OCI-M2 (cell line): ENCODE measurements at regions not wholly inside any gene's neighbourhood (a gene's known extent, or its start where the extent isn't known, plus 50 kb on each side); places are given as distances from the start of the nearest gene placed in this dataset.
"Not testable (repeated sequence)": the region's sequence is repeated elsewhere in the genome, so short reads cannot be mapped to it uniquely, and the experiment has no call there.

Experiments used
- DNase-seq: peaks from one replicate; lab custom pipeline; 2025; ENCODE audit not compliant: unreplicated experiment; lab: John Stamatoyannopoulos, UW

DNA sequence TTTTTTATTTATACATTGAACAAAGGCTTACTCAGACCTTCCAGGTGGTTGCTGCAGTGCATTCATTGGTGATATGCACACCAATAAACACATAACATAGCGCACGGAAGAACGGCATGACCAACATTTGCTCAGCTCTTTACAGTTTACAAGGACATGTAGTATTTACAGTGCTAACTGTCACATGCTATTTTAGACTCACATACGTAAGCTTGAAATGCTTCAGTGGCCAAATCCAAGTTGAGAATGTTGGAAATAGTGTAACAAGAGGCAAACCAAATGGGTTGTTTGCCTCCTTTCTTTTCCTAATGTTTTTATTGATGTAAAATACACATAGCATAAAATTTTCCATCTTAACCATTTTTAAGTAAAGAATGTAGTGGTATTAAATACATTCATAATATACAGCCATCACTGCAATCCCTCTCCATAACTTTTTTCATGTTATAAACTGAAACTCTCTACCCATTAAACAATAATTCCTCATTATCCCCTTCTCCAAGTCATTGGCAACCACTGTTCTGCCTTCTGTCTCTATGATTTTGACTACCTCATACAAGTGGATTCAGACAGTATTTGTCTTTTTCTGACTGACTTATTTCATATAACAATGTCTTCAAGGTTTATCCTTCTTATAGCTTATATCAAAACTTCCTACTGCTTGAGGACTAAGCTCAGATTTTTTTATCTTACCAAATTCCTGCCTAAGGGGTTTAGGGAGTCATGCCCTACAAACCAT is 1722.9 kb upstream of the AGA start:
- no peak for DNase-seq

DNA sequence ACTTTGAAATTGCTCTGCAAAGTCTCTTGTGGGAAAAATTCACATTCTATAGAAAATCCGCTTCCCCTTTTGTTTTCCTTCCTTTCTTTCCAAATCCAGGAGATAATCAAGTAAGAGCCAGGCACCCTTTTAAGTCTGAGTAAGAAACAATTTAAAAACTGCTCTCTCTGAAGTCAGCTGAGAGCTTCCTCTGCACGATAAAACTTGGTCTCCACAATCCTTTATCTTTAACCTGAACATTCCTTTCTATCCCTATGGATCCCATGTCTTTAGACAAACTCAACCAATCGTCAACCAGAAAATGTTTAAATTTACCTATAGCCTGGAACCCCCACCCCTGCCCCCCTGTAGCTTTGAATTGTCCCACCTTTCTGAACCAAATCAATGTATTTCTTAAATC is 1723.6 kb upstream of the AGA start:
- no peak for DNase-seq

DNA sequence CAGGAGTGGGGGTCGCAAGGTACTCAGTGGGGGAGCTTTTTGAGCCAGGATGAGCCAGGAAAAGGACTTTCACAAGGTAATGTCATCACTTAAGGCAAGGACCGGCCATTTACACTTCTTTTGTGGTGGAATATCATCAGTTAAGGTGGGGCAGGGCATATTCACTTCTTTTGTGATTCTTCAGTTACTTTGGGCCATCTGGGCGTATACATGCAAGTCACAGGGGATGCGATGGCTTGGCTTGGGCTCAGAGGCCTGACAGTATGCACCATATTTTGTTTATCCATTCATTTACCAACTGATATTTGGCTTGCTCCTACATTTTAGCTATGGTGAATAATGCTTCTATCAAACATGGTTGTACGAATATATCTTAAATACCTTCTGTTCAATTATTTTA is 1728.1 kb upstream of the AGA start:
- DNase-seq: not testable (repeated sequence)

DNA sequence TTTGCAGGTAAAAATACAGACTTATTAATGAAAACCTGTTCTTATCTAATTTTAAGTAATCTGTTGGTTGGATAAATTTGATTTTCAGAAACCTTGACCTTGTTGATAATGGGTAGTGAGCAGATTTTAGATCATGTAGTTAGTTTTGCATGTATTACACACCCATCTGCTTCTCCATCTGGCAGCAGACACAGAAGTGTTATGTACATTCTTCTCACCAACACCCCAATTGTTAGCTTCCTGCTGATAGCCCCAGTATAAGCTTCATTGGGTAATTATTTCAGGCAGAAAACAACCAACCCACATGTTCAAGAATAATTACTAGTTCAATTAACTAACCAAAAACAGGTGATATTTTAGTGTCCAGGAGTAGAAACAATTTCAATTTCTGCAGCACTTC is 1740.5 kb upstream of the AGA start:
- no peak for DNase-seq

DNA sequence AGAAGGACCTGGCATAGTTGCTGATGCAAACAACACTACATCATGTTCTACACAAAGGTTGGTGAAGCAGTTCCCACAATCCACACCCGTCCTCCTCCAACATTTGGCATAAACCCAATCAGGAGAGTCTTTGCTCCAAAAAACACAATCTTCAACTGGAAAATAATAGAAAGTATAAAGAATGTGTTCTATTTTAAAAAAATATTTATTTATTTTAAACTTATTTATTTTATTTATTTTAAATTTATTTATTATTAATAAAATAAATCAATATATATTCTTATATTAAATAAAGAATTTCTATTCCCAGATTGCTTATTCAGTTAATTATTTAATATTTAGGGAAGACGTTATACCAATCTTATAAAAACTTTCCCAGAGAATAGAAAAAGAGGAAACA is 1753.7 kb upstream of the AGA start:
- DNase-seq: no peak

DNA sequence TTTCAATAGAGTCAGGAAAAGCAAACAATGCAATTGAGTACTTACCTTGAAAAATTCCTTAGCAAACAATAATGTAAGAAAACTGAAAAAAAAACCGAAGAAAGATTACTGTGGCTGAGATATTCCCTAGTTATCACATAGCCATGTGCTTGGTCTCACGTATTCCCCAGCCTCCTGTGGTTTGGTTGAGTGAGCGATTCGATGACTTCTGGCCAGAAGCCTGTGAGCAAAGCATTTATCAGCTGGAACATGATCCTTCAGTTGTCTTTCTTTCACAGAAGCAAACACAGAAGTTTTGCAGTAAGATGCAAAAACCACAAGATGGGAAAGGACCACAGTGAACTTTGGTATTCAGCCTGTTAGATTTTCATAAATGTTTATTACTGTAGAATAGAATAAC is 1754.3 kb upstream of the AGA start:
- peak; percentile 29 for DNase-seq

DNA sequence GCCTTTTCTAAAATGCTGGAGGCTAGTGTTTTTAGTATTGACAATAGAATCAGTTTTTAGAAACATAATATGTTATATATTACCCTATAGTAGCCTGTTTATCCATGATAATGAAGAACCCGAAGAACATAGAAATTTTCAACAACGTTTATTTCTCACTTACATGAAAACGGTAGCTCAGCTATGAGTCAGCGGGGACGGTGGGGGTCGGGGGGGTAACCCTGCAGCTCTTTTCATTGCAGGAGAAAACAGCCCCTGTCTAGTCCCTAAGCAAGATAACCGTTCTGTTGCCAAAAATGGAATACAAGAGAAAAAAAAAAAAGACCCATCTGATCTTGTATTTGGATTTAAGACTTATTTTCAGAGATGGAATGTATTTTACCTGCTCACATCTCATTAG is 1758.4 kb upstream of the AGA start:
- no peak for DNase-seq

DNA sequence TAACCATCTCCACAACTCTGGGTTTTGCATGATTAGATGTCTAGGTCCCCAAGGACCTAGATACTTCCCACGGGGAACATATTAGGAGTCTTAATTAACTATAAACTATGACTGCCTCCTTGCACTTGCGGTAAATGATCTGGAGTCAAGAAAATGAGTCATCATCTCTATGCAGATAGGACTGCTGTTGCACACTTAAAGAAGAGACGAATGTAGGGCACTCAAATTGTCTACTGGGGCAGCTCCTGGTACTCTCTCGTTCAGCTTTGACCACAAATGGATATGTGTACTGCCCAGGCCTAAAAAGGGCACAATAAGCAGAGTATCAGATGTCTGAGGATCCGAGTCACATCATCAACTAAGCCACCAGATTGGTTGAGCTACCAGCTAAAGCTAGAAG is 1783.4 kb upstream of the AGA start:
- no peak for DNase-seq

DNA sequence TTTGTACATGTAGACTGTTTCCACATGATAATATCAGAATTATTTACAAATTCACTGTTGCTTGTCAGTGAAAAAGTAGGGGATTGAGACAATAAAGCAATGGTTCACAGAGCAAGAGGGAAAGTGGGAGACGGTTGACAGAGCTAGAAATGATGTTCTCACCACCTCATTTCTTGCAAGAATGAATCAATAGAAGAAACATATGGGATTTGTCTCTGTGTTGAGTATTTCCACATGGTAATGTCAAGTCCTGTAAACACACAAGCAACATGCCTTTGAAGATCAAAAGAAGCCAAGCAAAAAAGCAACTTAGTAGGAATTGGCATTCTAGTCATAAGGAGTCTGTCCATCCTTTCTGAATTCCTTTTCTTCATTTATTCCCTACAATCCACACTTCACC is 1806.6 kb upstream of the AGA start:
- DNase-seq: no peak

DNA sequence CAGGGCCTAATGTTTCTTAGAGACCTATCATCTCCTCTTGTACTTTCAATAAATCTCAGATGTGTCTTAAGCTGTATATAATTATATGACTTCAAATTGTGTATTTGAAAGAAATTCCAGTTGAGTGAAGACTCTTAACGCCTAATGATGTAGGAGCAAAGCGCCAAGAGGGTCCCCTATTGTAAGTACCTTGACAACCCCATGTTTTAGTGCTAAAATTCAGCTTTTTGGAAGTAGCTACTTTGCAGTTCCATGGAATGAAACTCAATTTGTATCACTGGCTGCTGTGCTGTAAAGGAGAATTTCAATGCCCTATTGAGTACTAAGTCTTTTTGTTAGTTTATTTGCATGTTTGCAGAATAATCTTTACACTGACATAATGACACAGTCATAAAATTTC is 1826.6 kb upstream of the AGA start:
- DNase-seq: no peak

DNA sequence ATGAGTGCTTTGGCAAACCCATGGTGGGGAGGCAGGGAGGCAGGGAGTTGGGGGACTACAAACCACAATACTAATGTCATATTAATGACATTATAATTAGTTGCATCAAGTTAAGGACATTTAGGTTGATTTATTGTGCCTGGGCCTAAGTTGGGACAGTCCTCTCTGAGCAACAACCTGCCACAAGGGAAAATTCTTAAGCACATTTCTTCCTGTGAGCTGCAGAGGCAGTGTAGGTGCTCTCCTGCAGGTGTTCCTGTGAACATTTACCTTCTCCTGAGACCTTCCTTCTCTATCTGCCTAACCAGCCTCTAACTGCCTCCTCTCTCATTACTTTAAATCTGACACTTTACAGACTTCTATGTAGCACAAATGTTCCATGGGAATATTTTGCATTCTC is 1830.0 kb upstream of the AGA start:
- no peak for DNase-seq

DNA sequence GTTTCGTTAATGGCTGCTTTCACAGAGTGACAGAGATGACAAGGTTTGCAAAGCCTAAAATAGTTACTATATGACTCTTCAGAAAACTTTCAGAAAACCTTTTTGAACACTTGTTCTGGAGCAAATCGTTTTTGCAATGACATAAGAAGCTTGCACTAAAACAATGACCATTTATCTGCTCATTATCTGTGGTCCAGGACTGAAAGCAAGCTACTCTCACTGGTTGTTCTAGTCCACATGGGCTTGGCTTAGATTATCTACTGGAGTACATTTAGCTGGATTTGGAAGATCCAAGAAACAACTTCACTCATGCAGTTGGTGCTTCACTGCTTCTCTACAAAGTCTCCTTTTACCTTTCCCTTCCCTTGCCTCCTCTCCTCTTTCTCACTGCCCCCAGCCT is 1836.4 kb upstream of the AGA start:
- DNase-seq: no peak

DNA sequence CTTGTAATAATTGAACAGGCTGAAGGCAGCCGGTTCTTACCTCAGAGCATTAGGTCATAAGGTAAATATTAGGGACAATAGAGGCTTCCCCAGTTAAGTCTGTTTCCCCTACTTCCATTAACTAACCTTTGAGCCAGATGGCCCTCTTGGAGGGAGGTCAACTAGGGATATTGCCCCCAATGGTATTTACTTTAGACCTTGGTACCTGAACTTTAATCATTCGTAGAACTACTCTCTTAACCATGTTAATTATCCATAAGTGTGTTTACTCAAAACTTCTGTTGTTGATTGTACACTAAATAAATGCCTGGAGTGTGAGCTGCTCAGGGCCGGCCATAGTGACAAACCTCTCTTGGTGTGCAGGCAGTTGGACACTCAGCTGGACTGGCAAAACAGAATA is 1843.5 kb upstream of the AGA start:
- no peak for DNase-seq

DNA sequence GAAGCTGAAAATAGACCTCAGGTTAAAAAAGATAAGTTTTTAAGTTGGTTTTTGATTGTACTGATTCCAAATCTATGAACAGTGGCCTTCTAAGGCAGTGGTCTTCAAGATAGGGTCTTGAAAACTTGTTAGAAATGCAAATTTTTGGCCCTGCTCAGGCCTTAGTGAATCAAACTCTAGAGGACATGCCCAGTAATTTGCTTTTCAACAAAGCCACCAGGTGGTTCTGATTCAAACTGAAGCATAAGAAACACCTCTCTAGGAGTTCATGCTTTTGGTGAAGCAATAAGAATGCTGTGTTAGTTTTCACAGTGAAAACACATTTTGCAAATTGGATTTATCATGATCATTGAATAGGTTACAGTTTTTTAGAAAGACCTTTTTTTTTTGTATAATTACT is 1849.4 kb upstream of the AGA start:
- DNase-seq: no peak

DNA sequence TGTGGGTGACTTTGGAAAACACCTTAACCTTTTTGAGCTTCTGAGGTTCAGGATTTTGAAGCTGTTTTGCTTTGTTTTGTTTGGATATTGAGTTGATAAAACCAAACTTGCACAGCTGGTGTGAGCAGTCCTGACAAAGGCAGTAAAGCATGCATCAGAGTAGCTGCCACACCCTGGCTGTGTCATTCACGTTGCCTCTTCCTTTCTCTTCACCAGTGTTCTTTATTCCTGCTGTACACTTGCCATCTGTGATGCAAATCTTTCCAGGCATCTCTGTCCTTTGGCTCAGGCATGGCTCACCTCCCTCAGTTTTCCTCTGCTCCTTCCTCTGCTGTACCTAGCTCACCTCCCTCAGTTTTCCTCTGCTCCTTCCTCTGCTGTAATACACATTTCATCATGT is 1850.2 kb upstream of the AGA start:
- DNase-seq: no peak

DNA sequence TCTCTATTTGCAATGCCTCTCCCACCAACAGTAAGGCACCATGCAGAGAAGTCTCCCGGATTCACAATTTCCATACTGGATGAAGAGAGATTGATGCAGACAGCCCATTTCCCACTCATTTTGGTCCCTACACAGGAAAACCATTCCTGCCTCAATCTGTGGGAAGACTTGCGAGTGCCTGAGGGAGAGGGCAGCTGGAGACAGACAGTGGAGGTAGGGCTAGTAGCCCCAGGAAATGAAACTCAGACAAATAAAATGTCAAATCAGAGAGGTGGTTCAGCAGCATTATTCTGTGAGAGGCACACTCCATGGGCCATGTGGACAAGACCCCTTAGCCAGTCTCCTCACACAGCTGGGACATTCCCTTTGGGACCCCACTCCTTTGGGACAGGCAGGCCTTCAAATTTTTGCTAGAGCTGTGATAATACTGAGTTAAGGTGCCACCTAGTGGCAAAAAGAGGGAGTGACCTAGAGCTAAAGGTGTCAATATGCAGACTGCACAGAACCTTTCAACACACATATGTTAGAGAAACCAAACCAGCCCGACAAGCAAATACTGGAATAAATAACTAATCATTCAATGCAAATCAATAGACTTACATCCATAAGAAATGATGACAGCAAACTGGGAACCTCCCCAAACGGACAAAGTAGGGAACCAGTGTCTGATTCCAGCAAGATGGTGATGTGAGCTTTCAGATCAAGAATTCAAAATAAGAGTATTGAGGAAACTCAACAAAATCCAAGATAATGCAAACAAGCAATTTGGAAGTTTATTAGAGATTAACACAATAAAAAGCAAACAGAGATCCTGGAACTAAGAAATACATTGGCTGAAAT is 1865.3 kb upstream of the AGA start:
- no peak for DNase-seq

DNA sequence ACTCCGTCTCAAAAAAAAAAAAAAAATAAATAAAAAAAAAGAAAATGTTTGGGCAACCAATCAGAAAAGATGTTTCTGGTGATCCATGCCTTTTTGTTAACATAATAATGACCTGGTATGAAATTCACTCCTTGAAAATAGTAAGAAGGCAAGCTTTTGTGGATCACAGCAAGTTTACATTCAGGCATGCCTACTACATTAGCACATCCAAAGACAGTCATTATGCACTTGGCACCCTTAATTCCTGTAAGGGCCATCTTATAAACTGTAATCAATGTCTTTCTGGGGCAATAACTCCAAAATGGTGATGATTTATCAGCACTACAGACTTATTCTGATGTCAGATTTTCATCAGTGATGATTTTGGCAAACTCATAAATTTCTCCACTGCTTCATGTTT is 1871.6 kb upstream of the AGA start:
- no peak for DNase-seq

DNA sequence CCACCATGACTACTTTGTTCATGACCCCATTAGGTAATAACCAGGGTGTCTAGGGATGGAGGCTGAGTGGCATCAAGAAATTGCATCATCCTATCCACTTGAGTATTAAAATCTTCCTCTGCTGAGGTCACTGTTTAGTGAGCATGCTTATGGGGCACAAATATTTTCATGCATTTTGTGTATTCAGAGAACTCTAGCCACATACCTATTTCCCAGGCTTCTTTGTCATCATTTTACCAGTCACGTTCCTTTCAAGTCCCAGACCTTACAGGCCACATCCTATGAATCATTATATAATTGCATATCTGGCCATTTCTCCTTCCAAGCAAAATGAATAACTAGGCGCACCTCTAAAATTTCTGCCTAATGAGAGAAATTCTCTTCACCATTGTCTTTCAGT is 1882.9 kb upstream of the AGA start:
- DNase-seq: no peak

DNA sequence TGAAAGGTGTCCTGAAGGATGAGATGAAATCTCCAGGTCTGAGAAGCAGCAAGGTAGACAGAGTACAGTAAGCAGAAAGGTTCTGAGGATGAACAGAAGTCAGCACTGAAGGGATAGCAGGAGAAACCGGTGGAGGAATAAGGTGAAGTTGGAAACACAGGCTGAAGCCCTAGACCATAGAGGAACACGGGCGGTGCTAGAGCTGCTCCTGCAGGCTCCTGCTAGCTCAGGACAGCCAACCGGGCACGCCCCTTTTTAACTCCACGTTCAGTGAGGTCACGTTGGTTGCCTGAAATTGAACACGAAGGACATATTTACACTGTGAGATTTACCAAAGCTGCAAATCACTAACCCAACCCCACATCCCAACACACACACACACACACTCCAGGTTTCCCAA is 1886.4 kb upstream of the AGA start:
- DNase-seq: no peak

DNA sequence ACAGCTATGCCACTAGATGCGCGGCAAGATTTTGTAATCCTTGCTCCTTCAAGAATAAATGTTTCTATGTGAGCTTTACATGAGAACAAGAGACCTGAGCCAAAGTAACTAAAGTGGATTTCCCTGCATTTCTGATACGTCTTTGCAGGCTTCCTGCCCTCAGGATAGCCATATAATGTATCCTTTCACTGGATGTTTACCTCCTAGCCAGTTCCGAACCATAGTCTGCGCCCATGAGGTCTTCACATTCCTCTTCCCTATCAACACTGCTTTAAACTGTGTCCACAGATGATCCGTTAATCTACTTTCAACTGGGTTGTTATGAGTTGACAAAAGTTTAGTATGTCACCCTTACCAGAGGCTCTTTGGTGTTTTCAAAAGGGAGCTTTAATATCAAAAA is 1889.1 kb upstream of the AGA start:
- no peak for DNase-seq

DNA sequence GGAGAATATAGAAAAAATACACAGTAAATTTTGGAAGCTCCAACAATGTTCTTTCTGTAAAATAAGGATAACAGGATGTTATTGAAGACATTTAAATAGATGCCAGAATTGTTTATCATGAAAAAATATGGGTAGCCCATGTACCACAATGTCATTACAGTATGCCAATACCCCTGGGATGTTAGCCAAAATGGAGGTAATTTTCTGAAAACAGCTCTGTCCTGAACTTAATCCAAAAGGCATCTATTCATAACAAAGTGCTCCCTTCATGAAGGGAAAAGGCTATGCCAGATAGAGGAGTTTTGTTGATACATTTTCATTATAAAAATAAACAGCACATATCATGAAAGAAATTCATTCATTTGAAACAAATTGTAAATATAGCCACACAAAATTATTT is 1902.6 kb upstream of the AGA start:
- DNase-seq: no peak

DNA sequence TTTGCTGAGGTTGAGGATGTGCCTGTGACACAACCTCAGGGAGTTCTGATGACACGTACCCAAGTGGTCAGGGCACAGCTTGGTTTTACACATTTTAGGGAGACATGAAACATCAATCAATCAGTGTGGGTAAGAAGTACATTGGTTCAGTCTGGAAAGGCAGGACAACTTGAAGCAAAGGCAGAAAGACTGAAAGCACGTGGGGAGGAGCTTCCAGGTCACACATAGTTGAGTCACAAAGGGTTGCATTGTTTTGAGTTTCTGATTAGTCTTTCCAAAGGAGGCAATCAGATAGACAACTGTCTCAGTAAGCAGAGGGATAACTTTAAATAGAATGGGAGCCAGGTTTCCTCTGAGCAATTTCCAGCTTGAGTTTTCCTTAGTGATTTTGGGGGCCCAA is 1910.0 kb upstream of the AGA start:
- DNase-seq: no peak

DNA sequence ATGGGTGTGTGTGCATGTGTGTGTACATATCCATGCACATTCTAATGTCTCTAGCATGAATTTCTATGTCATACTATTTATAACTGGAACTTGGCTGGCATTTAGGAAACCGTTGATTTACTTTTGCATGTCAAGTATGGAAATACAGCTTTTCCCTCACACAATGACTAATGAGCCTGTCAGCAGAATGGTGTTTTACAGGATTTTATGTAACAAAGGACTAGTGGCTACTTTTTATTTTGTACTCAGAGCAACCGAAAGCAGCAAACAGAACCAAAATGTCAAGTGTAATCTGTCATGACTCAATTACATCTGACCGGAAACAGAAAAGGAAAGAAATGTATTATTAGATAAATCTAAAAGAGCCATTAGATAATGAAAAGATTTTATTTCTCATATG is 1911.5 kb upstream of the AGA start:
- no peak for DNase-seq
